ENCODE measurements at regions not wholly inside any gene's neighbourhood (a gene's known extent, or its start where the extent isn't known, plus 50 kb on each side); places are given as distances from the start of the nearest gene placed in this dataset.

DNA sequence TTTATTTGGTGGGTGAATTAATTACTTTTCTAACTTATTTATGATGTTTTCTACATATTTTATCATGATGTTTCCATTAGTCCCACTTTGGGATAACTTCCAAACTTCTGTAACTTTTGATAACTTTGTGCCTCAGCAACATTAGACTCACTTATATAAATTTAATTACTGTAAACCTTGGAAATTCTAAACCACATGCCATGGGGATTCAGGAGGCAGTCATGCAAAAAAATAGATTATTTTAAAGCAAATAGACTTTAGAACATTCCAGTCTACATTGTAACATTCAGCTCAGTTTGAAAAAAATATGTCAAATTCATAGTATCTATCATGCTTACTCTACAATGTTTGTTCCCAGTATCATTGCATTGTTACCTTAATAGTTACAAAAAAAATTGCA lies 728.5 kb upstream of the NRXN1 start:
- TF ChIP-seq, protein P1, sequence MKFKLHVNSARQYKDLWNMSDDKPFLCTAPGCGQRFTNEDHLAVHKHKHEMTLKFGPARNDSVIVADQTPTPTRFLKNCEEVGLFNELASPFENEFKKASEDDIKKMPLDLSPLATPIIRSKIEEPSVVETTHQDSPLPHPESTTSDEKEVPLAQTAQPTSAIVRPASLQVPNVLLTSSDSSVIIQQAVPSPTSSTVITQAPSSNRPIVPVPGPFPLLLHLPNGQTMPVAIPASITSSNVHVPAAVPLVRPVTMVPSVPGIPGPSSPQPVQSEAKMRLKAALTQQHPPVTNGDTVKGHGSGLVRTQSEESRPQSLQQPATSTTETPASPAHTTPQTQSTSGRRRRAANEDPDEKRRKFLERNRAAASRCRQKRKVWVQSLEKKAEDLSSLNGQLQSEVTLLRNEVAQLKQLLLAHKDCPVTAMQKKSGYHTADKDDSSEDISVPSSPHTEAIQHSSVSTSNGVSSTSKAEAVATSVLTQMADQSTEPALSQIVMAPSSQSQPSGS (IDR thresholded peaks at IDR 0.05; ENCODE audit: low read length) = no peak
- TF ChIP-seq, protein P2, sequence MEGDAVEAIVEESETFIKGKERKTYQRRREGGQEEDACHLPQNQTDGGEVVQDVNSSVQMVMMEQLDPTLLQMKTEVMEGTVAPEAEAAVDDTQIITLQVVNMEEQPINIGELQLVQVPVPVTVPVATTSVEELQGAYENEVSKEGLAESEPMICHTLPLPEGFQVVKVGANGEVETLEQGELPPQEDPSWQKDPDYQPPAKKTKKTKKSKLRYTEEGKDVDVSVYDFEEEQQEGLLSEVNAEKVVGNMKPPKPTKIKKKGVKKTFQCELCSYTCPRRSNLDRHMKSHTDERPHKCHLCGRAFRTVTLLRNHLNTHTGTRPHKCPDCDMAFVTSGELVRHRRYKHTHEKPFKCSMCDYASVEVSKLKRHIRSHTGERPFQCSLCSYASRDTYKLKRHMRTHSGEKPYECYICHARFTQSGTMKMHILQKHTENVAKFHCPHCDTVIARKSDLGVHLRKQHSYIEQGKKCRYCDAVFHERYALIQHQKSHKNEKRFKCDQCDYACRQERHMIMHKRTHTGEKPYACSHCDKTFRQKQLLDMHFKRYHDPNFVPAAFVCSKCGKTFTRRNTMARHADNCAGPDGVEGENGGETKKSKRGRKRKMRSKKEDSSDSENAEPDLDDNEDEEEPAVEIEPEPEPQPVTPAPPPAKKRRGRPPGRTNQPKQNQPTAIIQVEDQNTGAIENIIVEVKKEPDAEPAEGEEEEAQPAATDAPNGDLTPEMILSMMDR (IDR thresholded peaks at IDR 0.05 in 2 of 3, conservative IDR thresholded peaks at IDR 0.05 in 1 of 3; ENCODE audit: control insufficient read depth in 2 of 3, extremely low read depth in 1 of 3, insufficient read depth in 1 of 3, low read depth in 3 of 3, low read length in 3 of 3) = no peak
- TF ChIP-seq, protein P3, sequence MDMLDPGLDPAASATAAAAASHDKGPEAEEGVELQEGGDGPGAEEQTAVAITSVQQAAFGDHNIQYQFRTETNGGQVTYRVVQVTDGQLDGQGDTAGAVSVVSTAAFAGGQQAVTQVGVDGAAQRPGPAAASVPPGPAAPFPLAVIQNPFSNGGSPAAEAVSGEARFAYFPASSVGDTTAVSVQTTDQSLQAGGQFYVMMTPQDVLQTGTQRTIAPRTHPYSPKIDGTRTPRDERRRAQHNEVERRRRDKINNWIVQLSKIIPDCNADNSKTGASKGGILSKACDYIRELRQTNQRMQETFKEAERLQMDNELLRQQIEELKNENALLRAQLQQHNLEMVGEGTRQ (IDR thresholded peaks at IDR 0.05; ENCODE audit: borderline replicate concordance, low read depth, low read length) = no peak
- TF ChIP-seq, protein P4, sequence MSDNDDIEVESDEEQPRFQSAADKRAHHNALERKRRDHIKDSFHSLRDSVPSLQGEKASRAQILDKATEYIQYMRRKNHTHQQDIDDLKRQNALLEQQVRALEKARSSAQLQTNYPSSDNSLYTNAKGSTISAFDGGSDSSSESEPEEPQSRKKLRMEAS (IDR thresholded peaks at IDR 0.05; ENCODE audit: low read depth, low read length) = no peak
- TF ChIP-seq SMC3 (IDR thresholded peaks at IDR 0.05; ENCODE audit: borderline replicate concordance, low read length) = no peak
- TF ChIP-seq ZBED1 (IDR thresholded peaks at IDR 0.05; ENCODE audit: borderline replicate concordance) = no peak
- TF ChIP-seq NFXL1 (IDR thresholded peaks at IDR 0.05; ENCODE audit: borderline replicate concordance) = no peak
- no peak for TF ChIP-seq CBX3 (IDR thresholded peaks at IDR 0.05; ENCODE audit: borderline replicate concordance, low read depth)
- TF ChIP-seq, protein P5, sequence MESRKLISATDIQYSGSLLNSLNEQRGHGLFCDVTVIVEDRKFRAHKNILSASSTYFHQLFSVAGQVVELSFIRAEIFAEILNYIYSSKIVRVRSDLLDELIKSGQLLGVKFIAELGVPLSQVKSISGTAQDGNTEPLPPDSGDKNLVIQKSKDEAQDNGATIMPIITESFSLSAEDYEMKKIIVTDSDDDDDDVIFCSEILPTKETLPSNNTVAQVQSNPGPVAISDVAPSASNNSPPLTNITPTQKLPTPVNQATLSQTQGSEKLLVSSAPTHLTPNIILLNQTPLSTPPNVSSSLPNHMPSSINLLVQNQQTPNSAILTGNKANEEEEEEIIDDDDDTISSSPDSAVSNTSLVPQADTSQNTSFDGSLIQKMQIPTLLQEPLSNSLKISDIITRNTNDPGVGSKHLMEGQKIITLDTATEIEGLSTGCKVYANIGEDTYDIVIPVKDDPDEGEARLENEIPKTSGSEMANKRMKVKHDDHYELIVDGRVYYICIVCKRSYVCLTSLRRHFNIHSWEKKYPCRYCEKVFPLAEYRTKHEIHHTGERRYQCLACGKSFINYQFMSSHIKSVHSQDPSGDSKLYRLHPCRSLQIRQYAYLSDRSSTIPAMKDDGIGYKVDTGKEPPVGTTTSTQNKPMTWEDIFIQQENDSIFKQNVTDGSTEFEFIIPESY (IDR thresholded peaks at IDR 0.05) = no peak
- TF ChIP-seq SREBF2 (IDR thresholded peaks at IDR 0.05; ENCODE audit: low read length) = no peak
- no peak for TF ChIP-seq MEF2B (IDR thresholded peaks at IDR 0.05; ENCODE audit: partially characterized antibody, poor library complexity, severe bottlenecking)
- no peak for TF ChIP-seq POLR2A (IDR thresholded peaks at IDR 0.05; ENCODE audit: low read depth, low read length)
- TF ChIP-seq FOXK2 (IDR thresholded peaks at IDR 0.05) = no peak
